ENCODE measurements at regions not wholly inside any gene's neighbourhood (a gene's known extent, or its start where the extent isn't known, plus 50 kb on each side); places are given as distances from the start of the nearest gene placed in this dataset.

DNA sequence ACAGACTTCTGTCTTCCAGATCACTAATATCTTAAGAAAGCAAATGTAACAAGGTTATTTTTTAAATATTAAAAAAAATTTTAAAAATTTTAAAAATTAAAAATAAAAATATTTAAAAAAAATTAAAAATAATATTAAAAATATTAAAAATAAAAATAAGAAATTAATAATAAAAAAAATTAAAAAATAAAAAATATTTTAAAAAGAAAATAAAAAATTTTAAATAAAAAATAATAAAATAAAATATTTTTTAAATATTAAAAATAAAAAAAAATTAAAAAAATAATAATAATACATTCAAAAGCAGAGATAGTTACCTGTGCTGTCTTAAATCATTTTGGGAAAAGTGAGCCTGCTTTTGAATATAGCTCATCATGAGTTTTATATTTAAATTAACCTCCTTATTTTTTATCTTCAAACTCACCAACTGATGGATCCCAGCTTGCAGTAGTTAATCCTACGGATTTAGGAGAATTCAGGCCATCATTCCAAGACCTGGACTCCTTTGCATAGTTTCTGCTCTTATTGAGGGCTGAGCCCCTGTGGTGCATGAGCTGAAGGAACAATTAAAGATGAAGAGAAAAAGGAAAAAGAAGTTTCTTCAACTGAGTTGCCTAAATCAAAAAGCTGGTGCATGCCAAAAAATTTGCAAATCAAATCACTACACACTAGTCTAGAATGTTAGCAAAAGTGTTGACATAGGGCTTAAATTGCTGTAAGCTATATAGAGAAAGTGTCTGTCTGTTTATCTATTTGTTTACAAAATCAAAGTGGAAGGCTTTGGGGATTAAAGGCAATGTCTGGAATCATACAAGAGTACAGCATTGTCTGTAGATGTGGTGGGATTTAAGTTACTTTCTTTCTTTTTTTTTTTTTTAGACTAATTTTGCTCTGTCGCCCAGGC, 50.5 kb upstream of the ZNF438 start:
- no peak overlapping the region for H3K18ac ChIP-seq (ENCODE audit: low read length)
- no peak overlapping the region for H3K56ac ChIP-seq (ENCODE audit: low read length)
- no peak overlapping the region for H4K8ac ChIP-seq (ENCODE audit: low read depth, low read length)
- H3K4me3 ChIP-seq (ENCODE audit: low read length) = no peak overlapping the region
- no peaks in the 10 kb centered on the region for H3K4me1 ChIP-seq (ENCODE audit: control insufficient read depth, low read depth, low read length)
- H3K23ac ChIP-seq (ENCODE audit: low read length) = no peak overlapping the region
- H4K5ac ChIP-seq (ENCODE audit: low read length) = no peak overlapping the region
- H3K27me3 ChIP-seq (ENCODE audit: insufficient read depth, low read length, poor library complexity) = no peaks in the 10 kb centered on the region
- H2BK120ac ChIP-seq (ENCODE audit: low read depth, low read length) = no peak overlapping the region
- no peaks in the 10 kb centered on the region for H3K79me2 ChIP-seq (ENCODE audit: control insufficient read depth, insufficient read depth, low read length)
- H3K9ac ChIP-seq (ENCODE audit: low read length) = no peak overlapping the region
- no peak for DNase-seq
- no peaks in the 10 kb centered on the region for H3K36me3 ChIP-seq (ENCODE audit: control insufficient read depth, insufficient read depth, low read length)
- WGBS (ENCODE audit: extremely low coverage, insufficient coverage, low lambda C conversion rate) = no CpG with 5 or more reads among the region's 2 CpGs
- H2BK5ac ChIP-seq (ENCODE audit: low read length) = no peak overlapping the region
- H3K4me2 ChIP-seq (ENCODE audit: low read length) = no peak overlapping the region
- no peak overlapping the region for H2BK15ac ChIP-seq (replicated peaks; ENCODE audit: low read depth)
- H2AK5ac ChIP-seq (ENCODE audit: low read length) = no peak overlapping the region
- no peak overlapping the region for H3K4ac ChIP-seq (ENCODE audit: low read depth, low read length)
- no peaks in the 10 kb centered on the region for H3K79me1 ChIP-seq (ENCODE audit: low read length)
- H3K27ac ChIP-seq (ENCODE audit: low read depth, low read length) = no peak overlapping the region

DNA sequence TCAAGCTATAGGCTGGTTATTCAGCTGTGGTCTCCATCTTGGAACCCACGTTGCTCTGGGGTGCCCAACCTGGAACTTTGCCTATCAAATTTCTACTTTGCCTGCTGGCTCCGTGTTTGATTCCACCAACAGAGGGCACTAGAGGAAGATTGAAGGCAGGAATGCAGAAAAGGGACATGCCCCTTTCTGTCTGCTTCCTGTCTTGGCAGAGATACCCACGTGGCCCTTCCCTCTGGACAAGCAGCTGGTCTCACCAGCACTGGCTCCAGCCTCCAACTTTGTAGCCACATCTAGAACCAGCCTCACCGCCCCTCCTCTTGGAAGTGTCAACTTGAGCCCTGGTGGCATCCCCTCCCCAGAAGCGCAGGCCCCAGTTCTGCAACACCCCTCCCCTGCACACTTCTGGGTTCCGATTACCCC, 52.1 kb upstream of the ZNF438 start:
- Histone ChIP-seq H2BK15ac (replicated peaks; ENCODE audit: low read depth) (no peak overlapping the region), H2AK5ac (ENCODE audit: low read length) (no peak overlapping the region), H3K36me3 (ENCODE audit: control insufficient read depth, insufficient read depth, low read length) (no peaks in the 10 kb centered on the region), H3K4me1 (ENCODE audit: control insufficient read depth, low read depth, low read length) (no peaks in the 10 kb centered on the region), H3K23ac (ENCODE audit: low read length) (no peak overlapping the region), H4K8ac (ENCODE audit: low read depth, low read length) (no peak overlapping the region), H2BK5ac (ENCODE audit: low read length) (no peak overlapping the region), H3K79me2 (ENCODE audit: control insufficient read depth, insufficient read depth, low read length) (no peaks in the 10 kb centered on the region), H3K27me3 (ENCODE audit: insufficient read depth, low read length, poor library complexity) (no peaks in the 10 kb centered on the region), H3K18ac (ENCODE audit: low read length) (no peak overlapping the region), H3K4me2 (ENCODE audit: low read length) (no peak overlapping the region), H2BK120ac (ENCODE audit: low read depth, low read length) (no peak overlapping the region), H3K9ac (ENCODE audit: low read length) (no peak overlapping the region), H3K4me3 (ENCODE audit: low read length) (no peak overlapping the region), H3K79me1 (ENCODE audit: low read length) (no peaks in the 10 kb centered on the region), H3K56ac (ENCODE audit: low read length) (peak overlapping the region; percentile 36), H3K27ac (ENCODE audit: low read depth, low read length) (no peak overlapping the region), H4K5ac (ENCODE audit: low read length) (no peak overlapping the region), H3K4ac (ENCODE audit: low read depth, low read length) (peak overlapping the region; percentile 63)
- DNase-seq = peak; percentile 89
- WGBS (ENCODE audit: extremely low coverage, insufficient coverage, low lambda C conversion rate) = no CpG with 5 or more reads among the region's 6 CpGs

- Histone ChIP-seq H3K18ac (ENCODE audit: low read length) (no peak overlapping the region), H2BK5ac (ENCODE audit: low read length) (no peak overlapping the region), H3K4me3 (ENCODE audit: low read length) (no peak overlapping the region), H3K79me1 (ENCODE audit: low read length) (no peaks in the 10 kb centered on the region), H2BK120ac (ENCODE audit: low read depth, low read length) (no peak overlapping the region), H3K27me3 (ENCODE audit: insufficient read depth, low read length, poor library complexity) (no peaks in the 10 kb centered on the region), H4K5ac (ENCODE audit: low read length) (no peak overlapping the region), H3K4me2 (ENCODE audit: low read length) (no peak overlapping the region), H2AK5ac (ENCODE audit: low read length) (no peak overlapping the region), H3K36me3 (ENCODE audit: control insufficient read depth, insufficient read depth, low read length) (no peaks in the 10 kb centered on the region), H3K9ac (ENCODE audit: low read length) (no peak overlapping the region), H3K23ac (ENCODE audit: low read length) (no peak overlapping the region), H3K4me1 (ENCODE audit: control insufficient read depth, low read depth, low read length) (no peaks in the 10 kb centered on the region), H2BK15ac (replicated peaks; ENCODE audit: low read depth) (no peak overlapping the region), H3K27ac (ENCODE audit: low read depth, low read length) (no peak overlapping the region), H4K8ac (ENCODE audit: low read depth, low read length) (no peak overlapping the region), H3K56ac (ENCODE audit: low read length) (no peak overlapping the region), H3K79me2 (ENCODE audit: control insufficient read depth, insufficient read depth, low read length) (no peaks in the 10 kb centered on the region), H3K4ac (ENCODE audit: low read depth, low read length) (no peak overlapping the region)
- no CpG with 5 or more reads among the region's 3 CpGs for WGBS (ENCODE audit: extremely low coverage, insufficient coverage, low lambda C conversion rate)
- DNase-seq = no peak
Observed at GRCh38 chr10:31087011-31087410, 55.3 kb upstream of the ZNF438 start.

DNA sequence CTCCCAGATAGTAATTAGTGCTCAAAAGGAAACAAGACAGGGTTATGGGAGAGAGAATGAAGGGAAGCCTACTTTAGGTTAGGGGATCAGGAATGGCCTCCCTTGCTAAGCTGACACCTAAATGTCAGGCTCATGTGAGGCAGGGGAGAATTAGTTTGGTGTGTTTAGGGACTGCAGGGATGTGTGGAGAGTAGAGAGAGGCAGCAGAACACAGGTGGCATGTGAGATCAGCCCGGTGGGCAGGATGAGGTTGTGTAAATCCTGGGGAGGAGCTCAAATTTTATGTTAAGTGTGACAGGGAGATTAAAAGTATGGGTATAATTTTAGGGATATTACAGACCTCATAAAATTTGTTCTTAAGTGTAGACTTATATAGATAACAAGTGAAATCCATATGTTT, 56.2 kb upstream of the ZNF438 start:
- no peak overlapping the region for H3K56ac ChIP-seq (ENCODE audit: low read length)
- no peak overlapping the region for H4K5ac ChIP-seq (ENCODE audit: low read length)
- no peak overlapping the region for H3K27ac ChIP-seq (ENCODE audit: low read depth, low read length)
- H2BK15ac ChIP-seq (replicated peaks; ENCODE audit: low read depth) = no peak overlapping the region
- no peaks in the 10 kb centered on the region for H3K79me1 ChIP-seq (ENCODE audit: low read length)
- H3K4me2 ChIP-seq (ENCODE audit: low read length) = no peak overlapping the region
- no peak overlapping the region for H3K23ac ChIP-seq (ENCODE audit: low read length)
- no peak overlapping the region for H3K4ac ChIP-seq (ENCODE audit: low read depth, low read length)
- H3K9ac ChIP-seq (ENCODE audit: low read length) = no peak overlapping the region
- H3K36me3 ChIP-seq (ENCODE audit: control insufficient read depth, insufficient read depth, low read length) = no peaks in the 10 kb centered on the region
- DNase-seq = no peak
- H2BK120ac ChIP-seq (ENCODE audit: low read depth, low read length) = no peak overlapping the region
- no peak overlapping the region for H2AK5ac ChIP-seq (ENCODE audit: low read length)
- H3K18ac ChIP-seq (ENCODE audit: low read length) = no peak overlapping the region
- no peaks in the 10 kb centered on the region for H3K27me3 ChIP-seq (ENCODE audit: insufficient read depth, low read length, poor library complexity)
- H4K8ac ChIP-seq (ENCODE audit: low read depth, low read length) = no peak overlapping the region
- no peaks in the 10 kb centered on the region for H3K79me2 ChIP-seq (ENCODE audit: control insufficient read depth, insufficient read depth, low read length)
- H3K4me3 ChIP-seq (ENCODE audit: low read length) = no peak overlapping the region
- no peak overlapping the region for H2BK5ac ChIP-seq (ENCODE audit: low read length)
- no CpG with 5 or more reads among the region's 1 CpG for WGBS (ENCODE audit: extremely low coverage, insufficient coverage, low lambda C conversion rate)
- H3K4me1 ChIP-seq (ENCODE audit: control insufficient read depth, low read depth, low read length) = no peaks in the 10 kb centered on the region

DNA sequence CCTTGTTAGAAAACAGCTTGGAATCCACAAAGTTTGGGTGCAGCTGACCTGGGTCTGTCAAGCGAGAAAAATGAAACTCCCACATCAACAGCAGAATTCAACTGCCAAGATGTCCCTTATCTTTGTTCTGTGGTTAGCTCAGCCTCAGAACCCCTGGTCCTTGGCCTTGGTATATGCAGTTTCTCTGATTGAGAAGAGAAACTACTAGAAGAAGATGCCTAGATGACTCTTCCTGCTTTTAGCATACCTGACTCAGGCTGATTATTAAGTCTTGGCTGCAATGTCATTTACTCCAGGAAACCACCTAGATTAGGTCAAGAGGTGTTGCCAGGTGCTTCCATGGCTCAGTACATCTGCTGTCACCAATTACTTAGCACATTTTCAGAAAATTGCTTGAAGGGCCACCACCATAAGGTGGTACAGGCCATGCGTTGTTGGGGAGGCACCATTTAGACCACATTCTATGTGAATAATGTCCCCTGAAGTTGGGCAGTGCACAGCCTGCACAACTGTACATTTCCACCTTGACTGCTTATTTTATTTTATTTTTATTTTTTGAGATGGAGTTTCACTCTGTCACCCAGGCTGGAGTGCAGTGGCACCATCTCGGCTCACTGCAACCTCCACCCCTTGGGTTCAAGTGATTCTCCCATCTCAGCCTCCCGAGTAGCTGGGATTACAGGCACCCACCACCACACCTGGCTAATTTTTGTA, 59.4 kb upstream of the ZNF438 start:
- Histone ChIP-seq H3K79me1 (ENCODE audit: low read length) (no peaks in the 10 kb centered on the region), H3K4me1 (ENCODE audit: control insufficient read depth, low read depth, low read length) (no peaks in the 10 kb centered on the region), H2AK5ac (ENCODE audit: low read length) (no peak overlapping the region), H3K79me2 (ENCODE audit: control insufficient read depth, insufficient read depth, low read length) (no peaks in the 10 kb centered on the region), H2BK120ac (ENCODE audit: low read depth, low read length) (no peak overlapping the region), H3K18ac (ENCODE audit: low read length) (no peak overlapping the region), H2BK5ac (ENCODE audit: low read length) (no peak overlapping the region), H4K8ac (ENCODE audit: low read depth, low read length) (no peak overlapping the region), H3K36me3 (ENCODE audit: control insufficient read depth, insufficient read depth, low read length) (no peaks in the 10 kb centered on the region), H3K4me3 (ENCODE audit: low read length) (no peak overlapping the region), H3K27me3 (ENCODE audit: insufficient read depth, low read length, poor library complexity) (no peaks in the 10 kb centered on the region), H3K4ac (ENCODE audit: low read depth, low read length) (no peak overlapping the region), H3K4me2 (ENCODE audit: low read length) (no peak overlapping the region), H3K9ac (ENCODE audit: low read length) (no peak overlapping the region), H2BK15ac (replicated peaks; ENCODE audit: low read depth) (no peak overlapping the region), H3K23ac (ENCODE audit: low read length) (no peak overlapping the region), H4K5ac (ENCODE audit: low read length) (no peak overlapping the region), H3K56ac (ENCODE audit: low read length) (no peak overlapping the region), H3K27ac (ENCODE audit: low read depth, low read length) (no peak overlapping the region)
- DNase-seq = no peak
- WGBS (ENCODE audit: extremely low coverage, insufficient coverage, low lambda C conversion rate) = no CpG with 5 or more reads among the region's 4 CpGs
